K562 (cell line): ENCODE measurements at regions not wholly inside any gene's neighbourhood (a gene's known extent, or its start where the extent isn't known, plus 50 kb on each side); places are given as distances from the start of the nearest gene placed in this dataset.

Source experiments
- ATAC-seq: fragments of 200-7000 bp; cut with Tn5 transposase; 3 replicates; pipeline ENCODE4 v1.9.1; 2020; ENCODE audit warnings: moderate library complexity
- BruUV-seq: library from RNA; stranded (reverse); fragments of 400-500 nt; replicated peaks from 2 replicates; lab custom pipeline; 2021; lab: Mats Ljungman, UMichigan
- CTCF ChIA-PET: fragments of 300-600 bp; formaldehyde crosslinking; extraction: SDS; loops from one replicate; lab custom pipeline; 2021; ENCODE audit warnings: low intra/inter-chr PET ratio; lab: Yijun Ruan, JAX
- POLR2A ChIA-PET: fragments of 300-600, 350-650 bp; sonication (Branson Sonifier 250); formaldehyde crosslinking; extraction: SDS; loops from one replicate; lab custom pipeline; 2021; ENCODE audit warnings: antibody characterized with exemption, inconsistent platforms; lab: Yijun Ruan, JAX
- DNase-seq, 4 experiments: peaks; one replicate each; pipeline versions ENCODE4 v3.0.0 to v3.0.0-alpha.2; 2011 to 2018; ENCODE audit warnings: low spot score in 3 of 4, mixed read lengths in 3 of 4; ENCODE audit errors: extremely low read depth in 1 of 4
- FAIRE-seq: peaks from 2 replicates; lab custom pipeline; 2011; peaks lifted over from hg19 to GRCh38; lab: Jason Lieb, UNC
- H2AFZ ChIP-seq: 2 replicates; pipeline ENCODE4 v1.6.0; 2011; ENCODE audit warnings: low read depth, low read length, control low read depth, inconsistent platforms
- H3K27ac ChIP-seq: fragments of 200-600 bp; 3 replicates; pipeline ENCODE4 v1.8.0; 2011; ENCODE audit warnings: low read depth, mild to moderate bottlenecking, control low read depth, inconsistent platforms, low read length, moderate library complexity, mixed read lengths; ENCODE audit errors: extremely low read depth
- H3K27me3 ChIP-seq, 2 experiments: fragments of 300-600 bp in 1 of 2; 2 replicates in 1 of 2; 3 replicates in 1 of 2; pipeline versions ENCODE4 v1.6.0 to v1.8.0; 2011; ENCODE audit warnings: inconsistent platforms in 2 of 2, low read length in 2 of 2, mild to moderate bottlenecking in 1 of 2, mixed read lengths in 1 of 2, moderate library complexity in 1 of 2; ENCODE audit not compliant: control insufficient read depth in 2 of 2, insufficient read depth in 2 of 2
- H3K36me3 ChIP-seq: fragments of 300-600 bp; 3 replicates; pipeline ENCODE4 v1.8.0; 2011; ENCODE audit warnings: mild to moderate bottlenecking, low read length, inconsistent platforms; ENCODE audit not compliant: control insufficient read depth, insufficient read depth
- H3K4me1 ChIP-seq, 2 experiments: fragments of 200-600 bp in 1 of 2; replicated peaks in 1 of 2; 2 replicates in 1 of 2; 3 replicates in 1 of 2; pipeline versions ENCODE4 v1.5.1 to v1.8.0; 2011; ENCODE audit warnings: inconsistent platforms in 2 of 2, low read length in 2 of 2, mild to moderate bottlenecking in 1 of 2, mixed read lengths in 1 of 2, moderate library complexity in 1 of 2; ENCODE audit not compliant: control insufficient read depth in 2 of 2, insufficient read depth in 2 of 2
- H3K4me2 ChIP-seq: 2 replicates; pipeline ENCODE4 v1.6.1; 2011; ENCODE audit warnings: low read length, control low read depth, inconsistent platforms, mixed read lengths; ENCODE audit not compliant: insufficient read depth
- H3K4me3 ChIP-seq: fragments of 200-600 bp; sonication (generic), shearing (Covaris generic); 2 replicates; pipeline ENCODE4 v1.5.1; 2016; ENCODE audit warnings: control low read depth, inconsistent platforms
- H3K79me2 ChIP-seq: fragments of 200-600 bp; 3 replicates; pipeline ENCODE4 v1.8.0; 2011; ENCODE audit warnings: low read length, inconsistent platforms; ENCODE audit not compliant: control insufficient read depth, insufficient read depth
- H3K9ac ChIP-seq, 2 experiments: 2 replicates each; pipeline versions ENCODE4 v1.6.0 to v1.6.1; 2011; ENCODE audit warnings: low read depth in 2 of 2, low read length in 2 of 2, control low read depth in 1 of 2, inconsistent platforms in 1 of 2, mild to moderate bottlenecking in 1 of 2, mixed read lengths in 1 of 2; ENCODE audit not compliant: insufficient read depth in 1 of 2
- H3K9me1 ChIP-seq: one replicate; pipeline ENCODE4 v1.6.0; 2011; ENCODE audit warnings: inconsistent platforms, mild to moderate bottlenecking, low read length, moderate library complexity; ENCODE audit not compliant: control insufficient read depth, insufficient read depth
- H3K9me3 ChIP-seq: replicated peaks from 2 replicates; pipeline ENCODE4 v1.5.1; 2011; ENCODE audit warnings: low read depth, low read length, inconsistent platforms; ENCODE audit not compliant: control insufficient read depth, insufficient read depth
- H4K20me1 ChIP-seq: replicated peaks from 2 replicates; pipeline ENCODE4 v1.6.1; 2011; ENCODE audit warnings: low read length, inconsistent platforms, mixed read lengths; ENCODE audit not compliant: control insufficient read depth, insufficient read depth
- WGBS: fragments of 100-300 bp; shearing (Covaris generic); methylation state at CpG from one replicate; pipeline ENCODE4 v1.1.6; 2016; ENCODE audit warnings: low coverage, mixed read lengths; ENCODE audit not compliant: insufficient coverage; ENCODE audit errors: missing lambda C conversion rate; 5-methylcytosine and 5-hydroxymethylcytosine counted together
- in situ Hi-C: fragments of 300-500 bp; cut with MboI; formaldehyde crosslinking; loops from 4 replicates; pipeline ENCODE4 v1.15.0; 2018; ENCODE audit warnings: inconsistent platforms, mixed read lengths
- intact Hi-C: fragments of 100-400 bp; cut with micrococcal nuclease; formaldehyde crosslinking; loops from 2 replicates; pipeline ENCODE4 v1.14.2; 2022
- TF ChIP-seq, protein P1 (sequence below): fragments of 450-650 bp; formaldehyde crosslinking; IDR thresholded peaks from 2 replicates; pipeline ENCODE4 v1.4.0; 2020; ENCODE audit warnings: mild to moderate bottlenecking, moderate library complexity

GRCh38 chr16:63617990-63618763, 1503.7 kb downstream of the CDH11 start:
- Histone ChIP-seq H3K27ac (no peak overlapping the region), H4K20me1 (no peaks in the 10 kb centered on the region), H2AFZ (no peak overlapping the region), H3K9me1 (no peaks in the 10 kb centered on the region), H3K27me3 (no peaks in the 10 kb centered on the region), H3K4me1 (no peaks in the 10 kb centered on the region), H3K9me3 (no peaks in the 10 kb centered on the region), H3K4me2 (no peak overlapping the region), H3K9ac (no peak overlapping the region), H3K79me2 (no peaks in the 10 kb centered on the region), H3K4me3 (no peak overlapping the region), H3K36me3 (no peaks in the 10 kb centered on the region)
- in situ Hi-C loops, result no loop called here
- DNase-seq (no peak), ATAC-seq (no peak), FAIRE-seq (no peak)
- no TSS peak for BruUV-seq
- CTCF ChIA-PET, result no interaction called here
- TF ChIP-seq, protein P1, sequence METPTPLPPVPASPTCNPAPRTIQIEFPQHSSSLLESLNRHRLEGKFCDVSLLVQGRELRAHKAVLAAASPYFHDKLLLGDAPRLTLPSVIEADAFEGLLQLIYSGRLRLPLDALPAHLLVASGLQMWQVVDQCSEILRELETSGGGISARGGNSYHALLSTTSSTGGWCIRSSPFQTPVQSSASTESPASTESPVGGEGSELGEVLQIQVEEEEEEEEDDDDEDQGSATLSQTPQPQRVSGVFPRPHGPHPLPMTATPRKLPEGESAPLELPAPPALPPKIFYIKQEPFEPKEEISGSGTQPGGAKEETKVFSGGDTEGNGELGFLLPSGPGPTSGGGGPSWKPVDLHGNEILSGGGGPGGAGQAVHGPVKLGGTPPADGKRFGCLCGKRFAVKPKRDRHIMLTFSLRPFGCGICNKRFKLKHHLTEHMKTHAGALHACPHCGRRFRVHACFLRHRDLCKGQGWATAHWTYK (CRISPR knock-in tag), result no peak
- POLR2A ChIA-PET, result interaction anchor here (0.7 kb wide), 1 partner anchor 464 kb away, joined by 3 read pairs; no protein-coding TSS in a partner anchor
- intact Hi-C loops, result no loop called here
- WGBS, result 2% methylated on average over 16 of the region's 16 CpGs
